ENCODE measurements at regions not wholly inside any gene's neighbourhood (a gene's known extent, or its start where the extent isn't known, plus 50 kb on each side); places are given as distances from the start of the nearest gene placed in this dataset.
"Not testable (repeated sequence)": the region's sequence is repeated elsewhere in the genome, so short reads cannot be mapped to it uniquely, and the experiment has no call there.

GRCh38 chr16:55043499-55043898 is 112.8 kb downstream of the IRX5 start:
- no peak for DNase-seq

DNA sequence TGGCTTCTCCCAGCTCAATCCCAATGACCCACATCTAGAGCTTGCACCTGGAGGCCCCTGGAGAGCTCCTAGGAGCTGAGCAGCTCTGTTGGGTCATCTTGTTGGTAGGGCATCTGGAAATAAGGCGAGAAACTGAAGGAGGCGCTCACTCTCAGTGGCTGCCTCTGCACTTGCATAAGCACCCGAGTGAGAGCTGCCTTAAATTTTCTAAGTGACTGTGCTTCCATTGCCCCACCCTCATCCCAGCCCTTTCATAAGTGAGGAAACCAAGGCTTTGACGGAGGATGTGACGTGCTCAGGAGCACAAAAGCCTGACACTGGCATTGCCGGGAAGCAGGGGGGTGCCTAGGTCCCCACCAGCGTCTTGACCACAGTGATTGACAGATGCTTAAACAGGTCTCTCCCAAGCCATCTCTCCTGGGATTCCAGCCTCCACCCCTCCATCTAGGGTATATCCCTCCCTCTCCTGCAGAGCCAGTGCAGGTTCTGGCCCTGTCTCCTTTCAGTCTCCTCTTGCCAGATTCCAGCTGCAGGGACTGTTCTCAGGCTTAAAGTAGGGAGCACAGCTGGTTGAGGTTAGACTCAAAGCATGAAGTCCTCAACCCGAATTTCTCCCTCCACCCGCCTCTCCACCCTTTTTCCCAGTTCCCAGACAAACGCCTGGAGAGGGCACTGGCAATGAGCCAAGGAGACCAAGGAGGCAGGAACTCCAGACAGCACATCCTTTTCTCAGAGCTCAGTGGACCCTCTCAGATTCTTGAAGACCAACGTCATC is 113.7 kb downstream of the IRX5 start:
- no peak for DNase-seq

- DNase-seq = no peak
Observed at GRCh38 chr16:55045329-55045728, 114.7 kb downstream of the IRX5 start.

GRCh38 chr16:55045756-55046460 is 115.2 kb downstream of the IRX5 start:
- DNase-seq = no peak

DNA sequence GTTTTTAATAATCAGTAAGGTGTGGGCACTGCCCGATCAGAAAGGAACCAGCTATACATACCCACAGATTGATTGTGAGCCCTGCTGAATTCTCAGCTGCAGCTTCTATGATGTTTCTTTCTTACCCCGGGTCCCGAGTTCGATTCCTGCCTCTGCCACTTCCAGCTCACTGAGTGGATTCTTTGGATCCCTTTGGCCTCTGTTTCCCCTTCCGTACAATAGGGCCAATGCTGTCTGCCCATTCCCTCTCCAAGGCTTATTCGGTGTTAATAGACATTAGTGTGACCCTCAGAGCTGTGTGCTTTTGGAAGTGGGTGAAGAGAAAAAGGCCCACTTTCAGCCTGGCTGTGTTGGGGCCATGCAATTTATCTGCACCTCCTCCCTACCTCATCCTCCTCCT is 115.8 kb downstream of the IRX5 start:
- no peak for DNase-seq

- no peak for DNase-seq
Observed at GRCh38 chr16:55046916-55047315, 116.3 kb downstream of the IRX5 start.

DNA sequence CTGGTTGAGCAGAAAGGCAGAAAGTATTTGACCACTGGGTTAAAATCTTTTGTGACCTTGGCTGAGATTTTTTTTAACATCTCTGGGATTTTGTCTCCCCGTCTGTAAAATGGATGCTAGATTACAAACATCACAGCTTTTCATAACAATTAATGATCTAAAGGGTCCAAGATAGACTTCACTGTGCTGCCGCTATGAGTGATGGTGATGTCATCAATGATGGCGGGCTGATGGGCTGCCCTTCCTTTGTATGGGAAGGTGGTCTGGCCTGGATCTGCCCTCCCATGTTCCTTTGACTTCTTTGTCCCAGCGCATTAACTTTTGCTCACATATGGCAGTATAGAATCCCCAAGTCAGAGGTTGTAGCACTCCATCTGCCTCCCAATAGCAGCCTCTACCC is 116.7 kb downstream of the IRX5 start:
- no peak for DNase-seq

DNA sequence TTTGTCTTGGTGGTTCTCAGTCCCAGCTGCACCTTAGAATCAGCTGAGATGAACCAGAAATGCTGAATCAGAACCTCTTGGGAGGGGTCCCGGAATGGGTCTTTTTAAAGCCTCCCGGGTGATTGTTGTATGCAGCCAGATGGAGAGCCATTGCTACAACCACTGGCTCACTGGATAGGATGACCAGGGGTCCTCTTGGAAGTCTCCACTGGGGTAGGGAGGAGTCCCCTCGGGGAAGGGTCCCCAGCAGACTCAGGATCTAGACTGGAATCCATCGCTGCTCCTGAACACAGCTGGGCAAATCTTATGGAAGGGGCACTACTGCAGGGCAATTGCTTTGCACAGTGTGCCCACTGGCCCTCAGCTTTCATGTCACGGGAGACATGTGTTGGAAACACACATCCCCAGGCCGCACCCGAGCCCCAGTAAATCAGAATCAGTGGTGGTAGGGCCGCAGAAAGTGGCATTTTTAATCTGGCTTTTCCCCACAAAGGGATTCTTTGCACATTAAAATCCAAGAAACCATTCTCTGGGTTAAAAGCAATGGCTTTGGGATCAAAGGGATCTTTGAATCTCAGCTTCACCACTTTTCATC is 117.3 kb downstream of the IRX5 start:
- DNase-seq = no peak

GRCh38 chr16:55048745-55049144 is 118.1 kb downstream of the IRX5 start:
- DNase-seq = no peak

DNA sequence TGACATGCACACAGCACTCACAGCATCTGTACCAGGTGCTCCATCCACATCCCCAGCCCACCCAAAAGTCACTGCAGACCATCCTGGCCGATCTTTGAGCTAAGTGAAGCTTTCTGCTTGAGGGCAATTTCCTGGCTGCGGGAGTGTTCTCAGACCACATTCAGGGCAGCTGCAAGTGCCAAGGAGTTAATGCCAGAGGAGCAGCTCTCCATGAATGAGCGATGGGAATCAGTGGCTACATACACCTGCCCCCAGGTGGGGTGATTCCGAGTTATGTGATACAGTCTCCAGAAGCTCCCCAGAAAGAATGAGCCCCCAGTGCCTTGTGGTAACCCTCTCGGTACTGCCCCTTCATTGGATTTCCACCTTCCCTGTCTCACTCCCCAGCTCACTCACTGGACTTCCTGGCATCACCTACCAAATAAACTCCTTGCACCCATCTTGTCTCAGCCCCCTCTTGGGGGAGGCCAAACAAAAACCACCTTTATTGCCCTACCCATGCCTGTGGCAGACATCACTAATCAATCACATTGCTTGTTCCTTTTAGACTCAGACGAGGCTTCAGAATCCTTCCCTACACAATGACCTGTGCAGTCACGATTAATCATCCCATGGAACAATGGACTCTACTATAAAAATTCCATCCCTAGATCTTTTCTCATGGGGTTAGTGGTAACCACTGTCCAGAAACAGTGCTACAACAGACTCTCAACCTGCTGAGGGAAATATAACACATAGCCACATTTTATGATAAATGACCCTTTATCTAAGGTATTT is 121.1 kb downstream of the IRX5 start:
- DNase-seq = no peak

GRCh38 chr16:55052348-55052734 is 121.7 kb downstream of the IRX5 start:
- DNase-seq = no peak

DNA sequence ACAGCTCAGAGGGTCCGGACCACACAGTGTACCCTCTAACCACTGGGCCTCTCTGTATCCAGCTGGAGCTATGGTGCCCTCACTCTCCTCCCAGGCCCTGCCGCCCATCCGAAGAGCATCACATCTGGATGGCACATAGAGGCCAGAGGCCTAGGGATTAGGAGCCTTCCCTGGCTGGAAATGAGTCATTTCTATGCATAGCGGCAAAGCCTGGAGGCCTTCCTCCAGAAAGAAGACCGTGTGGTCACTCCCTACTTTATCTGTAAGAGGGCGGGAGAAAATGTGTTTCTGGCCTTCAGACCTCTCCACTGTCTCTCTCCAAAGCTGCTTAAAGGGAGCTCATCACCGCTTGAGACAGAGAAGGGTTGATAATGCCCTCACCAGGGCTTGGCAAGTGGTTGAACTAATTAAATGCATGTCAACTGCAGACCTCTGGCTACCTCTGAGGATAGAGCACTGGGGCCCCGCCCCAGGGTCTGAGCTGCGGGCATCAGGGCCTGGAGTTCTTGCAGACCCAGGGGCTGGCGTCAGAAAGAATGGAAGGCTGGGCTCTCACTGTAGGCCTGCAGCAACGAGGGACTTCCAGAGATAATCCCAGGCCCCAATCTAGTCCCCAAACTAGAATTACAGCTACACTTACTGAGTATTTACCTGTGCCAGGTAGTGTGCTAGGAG is 122.2 kb downstream of the IRX5 start:
- no peak for DNase-seq

GRCh38 chr16:55055262-55055661 is 124.6 kb downstream of the IRX5 start:
- DNase-seq = no peak

DNA sequence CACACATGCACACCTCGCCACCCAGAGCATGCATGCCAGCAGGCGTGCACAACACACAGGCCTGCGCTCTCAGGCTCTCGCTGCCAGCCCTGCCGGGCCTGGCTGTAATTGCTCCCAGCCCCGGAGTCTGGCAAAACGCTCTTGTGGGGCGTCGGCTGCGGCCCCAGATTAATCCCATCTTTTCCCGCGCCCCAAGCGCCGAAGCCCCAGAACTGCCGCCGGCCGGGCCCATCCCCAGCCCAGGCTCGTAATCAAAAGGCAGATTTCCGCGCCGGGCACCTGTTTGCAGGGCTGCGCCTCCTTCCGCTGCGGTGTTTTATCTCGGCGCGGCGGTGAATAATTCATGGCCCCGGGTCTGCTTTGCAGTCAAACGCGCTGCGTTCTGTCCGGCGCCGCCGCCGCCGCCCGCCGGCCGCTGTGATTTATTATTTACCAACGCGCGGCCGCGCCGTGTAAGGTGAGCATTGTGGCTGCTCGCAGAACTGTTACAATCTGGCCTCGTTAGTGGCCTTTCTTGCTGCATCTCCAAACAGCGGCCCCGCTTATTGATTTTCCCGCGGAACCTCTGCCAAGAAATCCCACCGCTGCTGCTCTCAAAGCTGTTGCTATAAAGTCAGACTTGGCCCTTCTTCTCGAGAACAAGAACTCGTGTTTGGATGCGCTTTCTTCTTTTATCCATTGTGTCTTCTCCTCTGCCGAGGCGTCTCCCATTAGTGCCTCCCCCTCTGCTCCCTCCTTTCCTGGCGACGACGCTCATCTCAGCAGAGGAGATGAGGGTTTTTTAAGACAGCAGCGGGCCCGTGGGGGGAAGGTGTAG is 126.1 kb downstream of the IRX5 start:
- no peak for DNase-seq

DNA sequence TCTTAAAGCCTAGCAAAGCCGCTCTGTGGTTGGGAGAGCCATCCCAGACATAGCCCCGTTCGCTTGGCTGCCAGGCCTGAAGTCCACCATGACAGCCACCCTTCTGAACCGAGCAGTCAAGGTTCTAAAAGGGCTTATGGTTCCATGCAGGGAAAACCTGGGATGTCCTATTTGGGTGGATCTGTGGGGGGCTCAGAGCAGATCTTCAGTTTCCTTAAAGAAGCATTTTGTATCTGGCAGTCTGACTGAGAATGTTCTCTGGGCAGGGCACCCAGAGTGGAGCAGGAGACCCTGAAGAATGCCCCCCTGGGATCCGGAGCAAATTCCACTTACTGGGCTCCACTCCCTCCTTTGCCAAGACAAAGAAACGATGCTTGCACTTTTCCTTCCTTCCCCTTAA is 127.2 kb downstream of the IRX5 start:
- no peak for DNase-seq

GRCh38 chr16:55058576-55058975 is 127.9 kb downstream of the IRX5 start:
- DNase-seq = no peak

DNA sequence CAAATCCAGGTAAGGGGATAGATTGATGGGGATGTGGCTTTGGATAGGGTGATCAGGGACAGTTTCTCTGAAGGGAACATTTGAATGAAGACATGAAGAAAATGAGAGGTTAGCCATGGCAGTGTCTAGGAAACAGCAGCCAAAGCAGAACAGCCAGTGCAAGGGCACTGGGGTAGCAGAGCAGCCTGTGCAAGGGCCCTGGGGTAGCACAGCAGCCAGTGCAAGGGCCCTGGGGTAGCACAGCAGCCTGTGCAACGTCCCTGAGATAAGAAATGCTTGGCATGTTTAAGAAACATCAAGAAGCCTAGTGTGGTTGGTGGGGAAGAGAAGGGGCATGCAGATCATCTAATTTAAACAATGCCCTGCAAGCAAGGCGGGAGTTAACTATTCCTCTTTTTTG is 128.5 kb downstream of the IRX5 start:
- no peak for DNase-seq

GRCh38 chr16:55061126-55061525 is 130.5 kb downstream of the IRX5 start:
- DNase-seq = no peak

GRCh38 chr16:55062442-55062841 is 131.8 kb downstream of the IRX5 start:
- DNase-seq = no peak

DNA sequence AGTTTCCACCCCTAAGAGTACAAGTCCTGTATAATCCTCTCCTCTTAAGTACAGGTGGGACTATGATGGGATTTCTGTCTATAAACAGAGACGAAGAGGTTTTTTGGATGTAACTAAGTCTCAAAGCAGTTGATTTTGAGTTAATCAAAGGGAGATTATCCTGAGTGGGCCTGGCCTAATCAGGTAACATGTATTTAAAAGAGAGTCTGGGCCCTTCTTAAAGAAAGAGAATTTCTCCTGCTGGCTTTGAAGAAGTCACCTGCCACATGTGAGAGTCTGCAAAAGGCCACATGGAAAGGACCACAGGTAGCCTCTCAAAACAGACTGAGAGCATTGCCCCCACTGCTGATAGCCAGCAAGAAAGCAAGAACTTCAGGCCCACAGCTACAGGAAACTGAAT is 142.3 kb downstream of the IRX5 start:
- no peak for DNase-seq

- DNase-seq = no peak
Observed at GRCh38 chr16:55073830-55074229, 143.2 kb downstream of the IRX5 start.

- not testable (repeated sequence) for DNase-seq
Observed at GRCh38 chr16:55075208-55075607, 144.5 kb downstream of the IRX5 start.
